Endothelial cell (in vitro differentiated cells): ENCODE measurements at regions not wholly inside any gene's neighbourhood (a gene's known extent, or its start where the extent isn't known, plus 50 kb on each side); places are given as distances from the start of the nearest gene placed in this dataset.
"Not testable (repeated sequence)": the region's sequence is repeated elsewhere in the genome, so short reads cannot be mapped to it uniquely, and the experiment has no call there.

Source experiments
- DNase-seq: peaks from one replicate; pipeline ENCODE4 v3.0.0; 2021; ENCODE audit warnings: low spot score
- H3K27ac Mint-ChIP-seq: one replicate; pipeline ENCODE4 v1.8.0; 2021; ENCODE audit warnings: mixed read lengths, inconsistent platforms; ENCODE audit not compliant: unreplicated experiment
- H3K27me3 Mint-ChIP-seq: one replicate; pipeline ENCODE4 v1.8.0; 2021; ENCODE audit warnings: mild to moderate bottlenecking, moderate library complexity, mixed read lengths, inconsistent platforms; ENCODE audit not compliant: unreplicated experiment
- H3K36me3 Mint-ChIP-seq: one replicate; pipeline ENCODE4 v1.8.0; 2021; ENCODE audit warnings: mild to moderate bottlenecking, low read depth, mixed read lengths, inconsistent platforms; ENCODE audit not compliant: unreplicated experiment
- H3K4me1 Mint-ChIP-seq: one replicate; pipeline ENCODE4 v1.8.0; 2021; ENCODE audit warnings: mild to moderate bottlenecking, mixed read lengths, inconsistent platforms; ENCODE audit not compliant: unreplicated experiment
- H3K4me3 Mint-ChIP-seq: one replicate; pipeline ENCODE4 v1.8.0; 2021; ENCODE audit warnings: mild to moderate bottlenecking, mixed read lengths, inconsistent platforms; ENCODE audit not compliant: unreplicated experiment
- H3K9me3 Mint-ChIP-seq: one replicate; pipeline ENCODE4 v1.8.0; 2021; ENCODE audit warnings: mixed read lengths, inconsistent platforms; ENCODE audit not compliant: unreplicated experiment
- CTCF ChIP-seq: fragments of 200-600 bp; sonication (generic); IDR thresholded peaks from one replicate; pipeline ENCODE4 v1.5.0; 2021; ENCODE audit warnings: antibody characterized with exemption; ENCODE audit not compliant: unreplicated experiment

DNA sequence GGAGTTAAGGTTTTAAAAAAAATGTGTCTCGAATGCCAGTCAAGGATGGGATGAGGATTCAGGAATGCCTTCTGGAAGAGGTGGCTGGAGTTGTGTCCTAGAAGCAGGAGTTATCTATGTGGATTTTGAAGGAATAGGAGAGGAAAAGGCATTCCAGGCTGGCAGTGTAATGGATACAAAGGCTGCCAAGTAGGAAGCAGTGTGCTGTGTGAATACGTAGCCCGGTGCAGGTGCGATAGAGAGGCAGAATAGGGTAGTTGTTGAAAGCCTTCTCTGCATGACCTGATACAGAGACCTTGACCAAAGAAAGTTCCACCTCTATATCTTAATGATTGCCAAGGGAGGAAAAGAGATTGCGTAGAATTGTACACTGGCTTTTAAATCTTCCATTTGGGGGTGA, 128.1 kb upstream of the ITGB1 start:
- TF ChIP-seq CTCF, result no peak
- Mint-ChIP-seq H3K4me1 (no peaks in the 10 kb centered on the region), H3K36me3 (no peaks in the 10 kb centered on the region), H3K27ac (no peak overlapping the region), H3K4me3 (no peak overlapping the region), H3K27me3 (no peaks in the 10 kb centered on the region), H3K9me3 (no peaks in the 10 kb centered on the region)
- DNase-seq, result no peak

GRCh38 chr10:33085313-33085833, 127.3 kb upstream of the ITGB1 start:
- no peak for TF ChIP-seq CTCF
- no peaks in the 10 kb centered on the region for H3K4me1 Mint-ChIP-seq
- H3K9me3 Mint-ChIP-seq, result no peaks in the 10 kb centered on the region
- no peaks in the 10 kb centered on the region for H3K27me3 Mint-ChIP-seq
- H3K4me3 Mint-ChIP-seq, result no peak overlapping the region
- H3K27ac Mint-ChIP-seq, result no peak overlapping the region
- H3K36me3 Mint-ChIP-seq, result no peaks in the 10 kb centered on the region
- no peak for DNase-seq

- no peak for TF ChIP-seq CTCF
- Mint-ChIP-seq H3K27me3 (peaks cover 2% of the 10 kb centered on the region), H3K4me3 (no peak overlapping the region), H3K36me3 (no peaks in the 10 kb centered on the region), H3K9me3 (no peaks in the 10 kb centered on the region), H3K4me1 (no peaks in the 10 kb centered on the region), H3K27ac (no peak overlapping the region)
- DNase-seq, result no peak
Observed at GRCh38 chr10:33084453-33084852, 126.4 kb upstream of the ITGB1 start.

GRCh38 chr10:33082373-33082895, 124.4 kb upstream of the ITGB1 start:
- Mint-ChIP-seq H3K27me3 (peaks cover 2% of the 10 kb centered on the region), H3K27ac (no peak overlapping the region), H3K36me3 (no peaks in the 10 kb centered on the region), H3K9me3 (no peaks in the 10 kb centered on the region), H3K4me3 (no peak overlapping the region), H3K4me1 (no peaks in the 10 kb centered on the region)
- DNase-seq, result no peak
- TF ChIP-seq CTCF, result no peak

DNA sequence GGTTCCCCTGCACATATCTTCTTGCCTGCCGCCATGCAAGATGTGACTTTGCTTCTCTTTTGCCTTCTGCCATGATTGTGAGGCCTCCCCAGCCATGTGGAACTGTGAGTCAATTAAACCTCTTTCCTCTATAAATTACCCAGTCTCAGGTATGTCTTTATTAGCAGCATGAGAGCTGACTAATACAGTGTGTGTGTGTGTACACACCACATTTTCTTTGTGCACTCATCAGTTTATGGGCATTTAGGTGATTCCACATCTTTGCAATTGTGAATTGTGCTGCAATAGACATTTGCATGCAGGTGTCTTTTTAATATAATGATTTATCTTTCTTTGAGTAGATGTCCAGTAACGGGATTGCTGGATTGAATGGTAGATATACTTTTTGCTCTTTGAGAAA, 122.4 kb upstream of the ITGB1 start:
- H3K9me3 Mint-ChIP-seq, H3K4me1 Mint-ChIP-seq, DNase-seq, H3K27me3 Mint-ChIP-seq, H3K36me3 Mint-ChIP-seq, H3K4me3 Mint-ChIP-seq, H3K27ac Mint-ChIP-seq: not testable (repeated sequence)
